ENCODE measurements at regions not wholly inside any gene's neighbourhood (a gene's known extent, or its start where the extent isn't known, plus 50 kb on each side); places are given as distances from the start of the nearest gene placed in this dataset.

- TF ChIP-seq BHLHE40 (IDR thresholded peaks at IDR 0.05; ENCODE audit: low read depth, low read length) (no peak), CTCF (IDR thresholded peaks at IDR 0.05) (no peak), MYC (IDR thresholded peaks at IDR 0.05; ENCODE audit: borderline replicate concordance, low read length) (no peak), POLR2A (IDR thresholded peaks at IDR 0.05; ENCODE audit: low read length) (no peak), REST (IDR thresholded peaks at IDR 0.05) (no peak)
These were observed 270.4 kb downstream of the GPATCH2 start for GRCh38 chr1:217360510-217360909.

Data from A549 (cell line).